Gastroesophageal sphincter (tissue), 4 donors: ENCODE measurements at regions not wholly inside any gene's neighbourhood (a gene's known extent, or its start where the extent isn't known, plus 50 kb on each side); places are given as distances from the start of the nearest gene placed in this dataset.

Experiments used
- ATAC-seq: fragments of 150-250 bp; one replicate; pipeline ENCODE4 v1.9.1; 2016; ENCODE audit warnings: mild to moderate bottlenecking, moderate library complexity
- H3K27ac ChIP-seq, 4 donors: fragments of 200-600 bp; sonication (generic) in 3 of 4; 1 replicate in 3 of 4; 2 replicates in 1 of 4; pipeline ENCODE4 v1.5.1; 2016 to 2019
- H3K27me3 ChIP-seq: fragments of 200-600 bp; sonication (generic); one replicate; pipeline ENCODE4 v1.5.1; 2019
- H3K36me3 ChIP-seq, 2 donors: fragments of 200-600 bp; sonication (generic); one replicate each; pipeline ENCODE4 v1.5.1; 2019; ENCODE audit warnings: control low read depth in 1 of 2
- H3K4me1 ChIP-seq, 3 donors: fragments of 200-600 bp; sonication (generic); 1 replicate in 2 of 3; 2 replicates in 1 of 3; pipeline ENCODE4 v1.5.1; 2016 to 2019; ENCODE audit warnings: control low read depth in 2 of 3
- H3K4me3 ChIP-seq, 2 donors: fragments of 200-600 bp; sonication (generic); one replicate each; pipeline ENCODE4 v1.5.1; 2019; ENCODE audit warnings: mild to moderate bottlenecking in 1 of 2, moderate library complexity in 1 of 2
- H3K9me3 ChIP-seq, 3 donors: fragments of 200-600 bp; sonication (generic); one replicate each; pipeline ENCODE4 v1.5.1; 2017 to 2019; ENCODE audit warnings: control low read depth in 2 of 3
- CTCF ChIP-seq, 4 experiments: fragments of 200-600 bp in 2 of 4; fragments of 450-650 bp in 2 of 4; sonication (generic) in 1 of 4; IDR thresholded peaks; one replicate each; pipeline ENCODE4 v1.5.1; 2017 to 2019; ENCODE audit warnings: antibody characterized with exemption in 4 of 4, mild to moderate bottlenecking in 2 of 4, moderate library complexity in 2 of 4
- EP300 ChIP-seq: sonication (generic); formaldehyde crosslinking; IDR thresholded peaks from one replicate; pipeline ENCODE4 v1.6.1; 2017; ENCODE audit warnings: antibody characterized with exemption, mild to moderate bottlenecking
- POLR2A ChIP-seq, 2 donors: fragments of 450-650 bp; IDR thresholded peaks; one replicate each; pipeline ENCODE4 v1.6.1; 2017; ENCODE audit warnings: antibody characterized with exemption in 2 of 2, mild to moderate bottlenecking in 2 of 2, moderate library complexity in 1 of 2
- POLR2AphosphoS5 ChIP-seq: sonication (generic); formaldehyde crosslinking; IDR thresholded peaks from one replicate; pipeline ENCODE4 v1.6.1; 2017; ENCODE audit warnings: antibody characterized with exemption
- WGBS, 2 donors: methylation state at CpG; one replicate each; pipeline ENCODE4 v1.1.5; 2018; ENCODE audit warnings: low coverage in 1 of 2; 5-methylcytosine and 5-hydroxymethylcytosine counted together

GRCh38 chr1:223031733-223032601 is 111.1 kb downstream of the TLR5 start:
- Histone ChIP-seq H3K4me1 (no peaks in the 10 kb centered on the region), H3K9me3 (no peaks in the 10 kb centered on the region), H3K27ac (peak overlapping the region in 2 of 4 donors; percentile 57 to 67), H3K4me3 (no peak overlapping the region), H3K27me3 (no peaks in the 10 kb centered on the region), H3K36me3 (no peaks in the 10 kb centered on the region)
- 44 to 56% methylated on average over 2 to 8 of the region's 11 CpGs for WGBS, 2 donors
- ATAC-seq, result peak; percentile 97
- TF ChIP-seq CTCF (IDR thresholded peaks at IDR 0.05) (no peak), EP300 (no peak), POLR2A (IDR thresholded peaks at IDR 0.05) (no peak), POLR2AphosphoS5 (no peak)

GRCh38 chr1:223033658-223034057 is 109.4 kb downstream of the TLR5 start:
- TF ChIP-seq EP300 (no peak), POLR2AphosphoS5 (no peak)
- no peak overlapping the region for H3K4me3 ChIP-seq
- H3K9me3 ChIP-seq, result no peaks in the 10 kb centered on the region
- no peaks in the 10 kb centered on the region for H3K36me3 ChIP-seq
- no peaks in the 10 kb centered on the region for H3K27me3 ChIP-seq
- no peak for ATAC-seq
- WGBS, 2 donors, result 57 to 100% methylated on average over 1 to 2 of the region's 3 CpGs
- no peak overlapping the region for H3K27ac ChIP-seq
- no peaks in the 10 kb centered on the region for H3K4me1 ChIP-seq

- Histone ChIP-seq H3K4me1 (no peaks in the 10 kb centered on the region), H3K27ac (no peak overlapping the region), H3K4me3 (no peak overlapping the region), H3K27me3 (no peaks in the 10 kb centered on the region), H3K9me3 (no peaks in the 10 kb centered on the region), H3K36me3 (no peaks in the 10 kb centered on the region)
- ATAC-seq, result no peak
- TF ChIP-seq POLR2AphosphoS5 (no peak), EP300 (no peak), POLR2A (IDR thresholded peaks at IDR 0.05) (no peak), CTCF (IDR thresholded peaks at IDR 0.05) (no peak)
- 81 to 100% methylated on average over 1 to 2 of the region's 5 CpGs for WGBS, 2 donors
These were observed 108.7 kb downstream of the TLR5 start for GRCh38 chr1:223034270-223034798.

GRCh38 chr1:223035724-223036478 is 107.1 kb downstream of the TLR5 start:
- TF ChIP-seq EP300 (no peak), CTCF (IDR thresholded peaks at IDR 0.05) (no peak), POLR2AphosphoS5 (no peak), POLR2A (IDR thresholded peaks at IDR 0.05) (no peak)
- 68 to 70% methylated on average over 5 to 10 of the region's 11 CpGs for WGBS, 2 donors
- Histone ChIP-seq H3K36me3 (no peaks in the 10 kb centered on the region), H3K9me3 (no peaks in the 10 kb centered on the region), H3K4me3 (no peak overlapping the region), H3K27ac (no peak overlapping the region), H3K27me3 (no peaks in the 10 kb centered on the region), H3K4me1 (no peaks in the 10 kb centered on the region)
- ATAC-seq, result no peak

- Histone ChIP-seq H3K36me3 (no peaks in the 10 kb centered on the region), H3K4me3 (no peak overlapping the region)
- 89% methylated on average over 4 to 6 of the region's 6 CpGs for WGBS, 2 donors
These were observed 106.6 kb downstream of the TLR5 start for GRCh38 chr1:223036479-223036845.

More at GRCh38 chr1:223036479-223036845, 106.6 kb downstream of the TLR5 start:
- no peaks in the 10 kb centered on the region for H3K4me1 ChIP-seq
- ATAC-seq, result no peak
- no peak for TF ChIP-seq CTCF (IDR thresholded peaks at IDR 0.05)
- no peak for TF ChIP-seq POLR2A (IDR thresholded peaks at IDR 0.05)
- no peak for TF ChIP-seq EP300
- no peak for TF ChIP-seq POLR2AphosphoS5
- no peaks in the 10 kb centered on the region for H3K27me3 ChIP-seq
- no peaks in the 10 kb centered on the region for H3K9me3 ChIP-seq
- no peak overlapping the region for H3K27ac ChIP-seq
